ENCODE measurements at regions not wholly inside any gene's neighbourhood (a gene's known extent, or its start where the extent isn't known, plus 50 kb on each side); places are given as distances from the start of the nearest gene placed in this dataset.

DNA sequence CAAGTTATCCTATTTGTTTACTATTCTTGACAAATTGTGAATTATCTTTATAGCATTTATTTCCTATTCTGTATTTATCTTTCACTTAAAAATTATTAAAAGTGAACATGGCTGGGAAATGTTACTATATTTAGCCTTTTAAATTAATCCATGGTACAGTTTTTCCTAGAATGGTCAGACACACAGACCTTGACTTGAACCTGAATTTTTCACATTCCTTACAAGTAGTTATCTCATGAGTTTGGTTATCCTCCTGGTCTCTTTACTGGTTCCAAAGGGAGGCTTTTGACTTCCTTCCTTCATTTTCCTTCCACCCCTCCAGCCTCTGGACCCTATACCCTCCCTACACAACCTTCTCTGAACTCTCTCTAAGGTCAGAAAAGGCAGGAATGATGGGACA, 280.6 kb downstream of the SATB1 start:
- no peak overlapping the region for H3K9ac ChIP-seq (ENCODE audit: low read length in 3 of 3)
- no peak overlapping the region for H3K4me3 ChIP-seq (ENCODE audit: low read length in 3 of 3)
- H3K27me3 ChIP-seq (ENCODE audit: control insufficient read depth, insufficient read depth, low read length) = no peaks in the 10 kb centered on the region
- DNase-seq = no peak
- intact Hi-C loops (cut with DNase I) = no loop called here
- no peak overlapping the region for H3K27ac ChIP-seq (ENCODE audit: low read depth in 2 of 2, low read length in 2 of 2)
- H3K4me1 ChIP-seq (ENCODE audit: control insufficient read depth in 2 of 3, insufficient read depth in 2 of 3, low read depth in 1 of 3, low read length in 3 of 3) = no peaks in the 10 kb centered on the region
- H3K36me3 ChIP-seq (ENCODE audit: control insufficient read depth in 2 of 3, insufficient read depth in 3 of 3, low read length in 3 of 3) = no peaks in the 10 kb centered on the region
- H3K9me3 ChIP-seq (ENCODE audit: control insufficient read depth in 2 of 3, insufficient read depth in 1 of 3, low read length in 3 of 3) = no peaks in the 10 kb centered on the region
- no peak for TF ChIP-seq CTCF (IDR thresholded peaks at IDR 0.05; ENCODE audit: borderline replicate concordance, extremely low read depth, insufficient read depth)
- no peak for FAIRE-seq

- DNase-seq (no peak), FAIRE-seq (no peak)
- Histone ChIP-seq H3K9me3 (ENCODE audit: control insufficient read depth in 2 of 3, insufficient read depth in 1 of 3, low read length in 3 of 3) (no peaks in the 10 kb centered on the region), H3K27me3 (ENCODE audit: control insufficient read depth, insufficient read depth, low read length) (no peaks in the 10 kb centered on the region), H3K27ac (ENCODE audit: low read depth in 2 of 2, low read length in 2 of 2) (no peak overlapping the region), H3K9ac (ENCODE audit: low read length in 3 of 3) (no peak overlapping the region), H3K4me3 (ENCODE audit: low read length in 3 of 3) (no peak overlapping the region), H3K4me1 (ENCODE audit: control insufficient read depth in 2 of 3, insufficient read depth in 2 of 3, low read depth in 1 of 3, low read length in 3 of 3) (no peaks in the 10 kb centered on the region), H3K36me3 (ENCODE audit: control insufficient read depth in 2 of 3, insufficient read depth in 3 of 3, low read length in 3 of 3) (no peaks in the 10 kb centered on the region)
- intact Hi-C loops (cut with DNase I) = no loop called here
- no peak for TF ChIP-seq CTCF (IDR thresholded peaks at IDR 0.05; ENCODE audit: borderline replicate concordance, extremely low read depth, insufficient read depth)
Measured at GRCh38 chr3:18143258-18143780, 281.8 kb downstream of the SATB1 start.

DNA sequence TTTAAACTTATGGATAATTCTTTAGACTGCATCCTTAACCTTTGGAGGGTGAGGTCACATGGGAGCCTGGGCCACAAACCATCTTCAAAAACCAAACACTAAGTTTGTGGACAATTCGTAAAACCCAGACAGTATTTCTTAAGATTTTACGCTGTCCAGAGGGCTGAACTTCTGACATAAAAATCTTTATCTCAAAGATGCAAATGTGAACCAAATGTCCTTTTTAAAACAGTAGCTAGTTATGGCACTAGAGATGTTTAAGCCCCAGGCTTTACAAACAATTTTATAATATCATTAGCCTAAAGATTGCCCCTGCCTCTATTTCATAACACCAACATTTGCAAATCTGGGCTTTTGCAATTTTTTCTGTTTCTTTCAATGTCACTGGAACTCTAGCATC, 287.2 kb downstream of the SATB1 start:
- no peak for DNase-seq
- no peak overlapping the region for H3K9ac ChIP-seq (ENCODE audit: low read length in 3 of 3)

More for the DNA sequence above, 287.2 kb downstream of the SATB1 start:
- H3K27ac ChIP-seq (ENCODE audit: low read depth in 2 of 2, low read length in 2 of 2) = no peak overlapping the region
- no peak for TF ChIP-seq CTCF (IDR thresholded peaks at IDR 0.05; ENCODE audit: borderline replicate concordance, extremely low read depth, insufficient read depth)
- intact Hi-C loops (cut with DNase I) = no loop called here
- H3K4me3 ChIP-seq (ENCODE audit: low read length in 3 of 3) = no peak overlapping the region
- no peaks in the 10 kb centered on the region for H3K9me3 ChIP-seq (ENCODE audit: control insufficient read depth in 2 of 3, insufficient read depth in 1 of 3, low read length in 3 of 3)
- H3K4me1 ChIP-seq (ENCODE audit: control insufficient read depth in 2 of 3, insufficient read depth in 2 of 3, low read depth in 1 of 3, low read length in 3 of 3) = no peaks in the 10 kb centered on the region
- H3K36me3 ChIP-seq (ENCODE audit: control insufficient read depth in 2 of 3, insufficient read depth in 3 of 3, low read length in 3 of 3) = no peaks in the 10 kb centered on the region
- FAIRE-seq = no peak
- no peaks in the 10 kb centered on the region for H3K27me3 ChIP-seq (ENCODE audit: control insufficient read depth, insufficient read depth, low read length)

Measured in kidney (tissue), 13 donors.